ENCODE measurements at regions not wholly inside any gene's neighbourhood (a gene's known extent, or its start where the extent isn't known, plus 50 kb on each side); places are given as distances from the start of the nearest gene placed in this dataset.

DNA sequence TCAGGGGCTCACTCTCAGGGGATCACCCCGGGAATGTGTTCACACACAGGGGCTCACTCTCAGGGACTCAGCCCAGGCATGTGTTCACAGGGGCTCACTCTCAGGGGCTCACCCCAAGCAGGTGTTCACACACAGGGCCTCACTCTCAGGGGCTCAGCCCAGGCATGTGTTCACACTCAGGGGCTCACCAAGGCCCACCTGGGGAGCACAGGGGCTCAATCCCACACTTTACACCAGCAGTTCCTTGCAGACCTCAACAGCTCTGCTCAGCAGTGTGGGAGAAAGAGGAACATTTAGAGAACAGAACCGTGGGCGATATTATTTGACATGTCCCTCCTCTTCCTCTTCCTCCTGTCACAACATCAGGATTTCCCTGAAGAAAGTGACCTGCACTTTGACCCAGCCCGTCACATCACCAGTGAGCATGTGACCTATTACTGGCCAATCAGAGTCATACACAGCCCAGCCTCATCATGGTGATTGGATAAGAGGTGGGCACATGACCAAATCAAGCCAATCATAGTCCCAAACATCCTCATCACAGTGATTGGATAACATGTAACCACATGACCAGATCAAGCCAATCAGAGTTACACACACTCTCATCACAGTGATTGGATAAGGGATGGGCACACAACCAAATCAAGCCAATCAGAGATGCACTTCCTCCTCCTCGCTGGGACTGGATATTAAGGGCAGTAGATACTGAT, 359.4 kb upstream of the SFSWAP start (continued):
- TF ChIP-seq ZNF41 (CRISPR knock-in tag; conservative IDR thresholded peaks at IDR 0.05), result 0 out of 2 replicates have a peak, but pooled peaks have one; percentile 42
- TF ChIP-seq ZBTB1 (CRISPR knock-in tag; IDR thresholded peaks at IDR 0.05; ENCODE audit: borderline replicate concordance, low read depth), result no peak
- TF ChIP-seq, protein P1, sequence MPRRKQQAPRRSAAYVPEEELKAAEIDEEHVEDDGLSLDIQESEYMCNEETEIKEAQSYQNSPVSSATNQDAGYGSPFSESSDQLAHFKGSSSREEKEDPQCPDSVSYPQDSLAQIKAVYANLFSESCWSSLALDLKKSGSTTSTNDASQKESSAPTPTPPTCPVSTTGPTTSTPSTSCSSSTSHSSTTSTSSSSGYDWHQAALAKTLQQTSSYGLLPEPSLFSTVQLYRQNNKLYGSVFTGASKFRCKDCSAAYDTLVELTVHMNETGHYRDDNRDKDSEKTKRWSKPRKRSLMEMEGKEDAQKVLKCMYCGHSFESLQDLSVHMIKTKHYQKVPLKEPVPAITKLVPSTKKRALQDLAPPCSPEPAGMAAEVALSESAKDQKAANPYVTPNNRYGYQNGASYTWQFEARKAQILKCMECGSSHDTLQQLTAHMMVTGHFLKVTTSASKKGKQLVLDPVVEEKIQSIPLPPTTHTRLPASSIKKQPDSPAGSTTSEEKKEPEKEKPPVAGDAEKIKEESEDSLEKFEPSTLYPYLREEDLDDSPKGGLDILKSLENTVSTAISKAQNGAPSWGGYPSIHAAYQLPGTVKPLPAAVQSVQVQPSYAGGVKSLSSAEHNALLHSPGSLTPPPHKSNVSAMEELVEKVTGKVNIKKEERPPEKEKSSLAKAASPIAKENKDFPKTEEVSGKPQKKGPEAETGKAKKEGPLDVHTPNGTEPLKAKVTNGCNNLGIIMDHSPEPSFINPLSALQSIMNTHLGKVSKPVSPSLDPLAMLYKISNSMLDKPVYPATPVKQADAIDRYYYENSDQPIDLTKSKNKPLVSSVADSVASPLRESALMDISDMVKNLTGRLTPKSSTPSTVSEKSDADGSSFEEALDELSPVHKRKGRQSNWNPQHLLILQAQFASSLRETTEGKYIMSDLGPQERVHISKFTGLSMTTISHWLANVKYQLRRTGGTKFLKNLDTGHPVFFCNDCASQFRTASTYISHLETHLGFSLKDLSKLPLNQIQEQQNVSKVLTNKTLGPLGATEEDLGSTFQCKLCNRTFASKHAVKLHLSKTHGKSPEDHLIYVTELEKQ (CRISPR knock-in tag; IDR thresholded peaks at IDR 0.05), result peak; percentile 45; the same call in 1 of the 2 replicates
- TF ChIP-seq FOXM1 (IDR thresholded peaks at IDR 0.05; ENCODE audit: low read depth), result peak; percentile 56
- TF ChIP-seq FOXM1 (CRISPR knock-in tag; IDR thresholded peaks at IDR 0.05; ENCODE audit: low read depth), result no peak
- peak; percentile 52; the same call in 1 of the 2 replicates for TF ChIP-seq ELF1 (tag; IDR thresholded peaks at IDR 0.05)
- TF ChIP-seq, protein P2, sequence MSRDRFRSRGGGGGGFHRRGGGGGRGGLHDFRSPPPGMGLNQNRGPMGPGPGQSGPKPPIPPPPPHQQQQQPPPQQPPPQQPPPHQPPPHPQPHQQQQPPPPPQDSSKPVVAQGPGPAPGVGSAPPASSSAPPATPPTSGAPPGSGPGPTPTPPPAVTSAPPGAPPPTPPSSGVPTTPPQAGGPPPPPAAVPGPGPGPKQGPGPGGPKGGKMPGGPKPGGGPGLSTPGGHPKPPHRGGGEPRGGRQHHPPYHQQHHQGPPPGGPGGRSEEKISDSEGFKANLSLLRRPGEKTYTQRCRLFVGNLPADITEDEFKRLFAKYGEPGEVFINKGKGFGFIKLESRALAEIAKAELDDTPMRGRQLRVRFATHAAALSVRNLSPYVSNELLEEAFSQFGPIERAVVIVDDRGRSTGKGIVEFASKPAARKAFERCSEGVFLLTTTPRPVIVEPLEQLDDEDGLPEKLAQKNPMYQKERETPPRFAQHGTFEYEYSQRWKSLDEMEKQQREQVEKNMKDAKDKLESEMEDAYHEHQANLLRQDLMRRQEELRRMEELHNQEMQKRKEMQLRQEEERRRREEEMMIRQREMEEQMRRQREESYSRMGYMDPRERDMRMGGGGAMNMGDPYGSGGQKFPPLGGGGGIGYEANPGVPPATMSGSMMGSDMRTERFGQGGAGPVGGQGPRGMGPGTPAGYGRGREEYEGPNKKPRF (IDR thresholded peaks at IDR 0.05; ENCODE audit: low read depth, low read length), result no peak
- no peak for TF ChIP-seq POU5F1 (IDR thresholded peaks at IDR 0.05; ENCODE audit: borderline replicate concordance, low read depth, low read length, partially characterized antibody)
- TF ChIP-seq FOXK2 (conservative IDR thresholded peaks at IDR 0.05 in 1 of 2, IDR thresholded peaks at IDR 0.05 in 1 of 2; ENCODE audit: low read depth in 2 of 2), result peak; percentile 15 to 52; a peak in 1 of 4 replicates
- peak; percentile 25; the same call in 1 of the 2 replicates for TF ChIP-seq PHF8 (IDR thresholded peaks at IDR 0.05; ENCODE audit: borderline replicate concordance, low read length)
- TF ChIP-seq RAD51 (IDR thresholded peaks at IDR 0.05; ENCODE audit: borderline replicate concordance, low read depth), result peak; percentile 99
- TF ChIP-seq, protein P3, sequence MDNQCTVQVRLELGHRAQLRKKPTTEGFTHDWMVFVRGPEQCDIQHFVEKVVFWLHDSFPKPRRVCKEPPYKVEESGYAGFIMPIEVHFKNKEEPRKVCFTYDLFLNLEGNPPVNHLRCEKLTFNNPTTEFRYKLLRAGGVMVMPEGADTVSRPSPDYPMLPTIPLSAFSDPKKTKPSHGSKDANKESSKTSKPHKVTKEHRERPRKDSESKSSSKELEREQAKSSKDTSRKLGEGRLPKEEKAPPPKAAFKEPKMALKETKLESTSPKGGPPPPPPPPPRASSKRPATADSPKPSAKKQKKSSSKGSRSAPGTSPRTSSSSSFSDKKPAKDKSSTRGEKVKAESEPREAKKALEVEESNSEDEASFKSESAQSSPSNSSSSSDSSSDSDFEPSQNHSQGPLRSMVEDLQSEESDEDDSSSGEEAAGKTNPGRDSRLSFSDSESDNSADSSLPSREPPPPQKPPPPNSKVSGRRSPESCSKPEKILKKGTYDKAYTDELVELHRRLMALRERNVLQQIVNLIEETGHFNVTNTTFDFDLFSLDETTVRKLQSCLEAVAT (IDR thresholded peaks at IDR 0.05), result peak in 1 of 2 experiments; percentile 80; a peak in 2 of 4 replicates
- peak; percentile 96 for TF ChIP-seq FOS (IDR thresholded peaks at IDR 0.05; ENCODE audit: extremely low read depth, insufficient read length)
- TF ChIP-seq, protein P4, sequence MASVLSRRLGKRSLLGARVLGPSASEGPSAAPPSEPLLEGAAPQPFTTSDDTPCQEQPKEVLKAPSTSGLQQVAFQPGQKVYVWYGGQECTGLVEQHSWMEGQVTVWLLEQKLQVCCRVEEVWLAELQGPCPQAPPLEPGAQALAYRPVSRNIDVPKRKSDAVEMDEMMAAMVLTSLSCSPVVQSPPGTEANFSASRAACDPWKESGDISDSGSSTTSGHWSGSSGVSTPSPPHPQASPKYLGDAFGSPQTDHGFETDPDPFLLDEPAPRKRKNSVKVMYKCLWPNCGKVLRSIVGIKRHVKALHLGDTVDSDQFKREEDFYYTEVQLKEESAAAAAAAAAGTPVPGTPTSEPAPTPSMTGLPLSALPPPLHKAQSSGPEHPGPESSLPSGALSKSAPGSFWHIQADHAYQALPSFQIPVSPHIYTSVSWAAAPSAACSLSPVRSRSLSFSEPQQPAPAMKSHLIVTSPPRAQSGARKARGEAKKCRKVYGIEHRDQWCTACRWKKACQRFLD (CRISPR knock-in tag; IDR thresholded peaks at IDR 0.05), result 0 out of 2 replicates have a peak, but pooled peaks have one; percentile 52
- TF ChIP-seq, protein P5, sequence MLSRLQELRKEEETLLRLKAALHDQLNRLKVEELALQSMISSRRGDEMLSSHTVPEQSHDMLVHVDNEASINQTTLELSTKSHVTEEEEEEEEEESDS (CRISPR knock-in tag; IDR thresholded peaks at IDR 0.05), result no peak
- 0 out of 2 replicates have a peak, but pooled peaks have one; percentile 32 for TF ChIP-seq ZNF76 (CRISPR knock-in tag; IDR thresholded peaks at IDR 0.05; ENCODE audit: borderline replicate concordance)
- peak; percentile 81; the same call in 1 of the 2 replicates for TF ChIP-seq TOE1 (IDR thresholded peaks at IDR 0.05; ENCODE audit: borderline replicate concordance)
- TF ChIP-seq TOE1 (CRISPR knock-in tag; IDR thresholded peaks at IDR 0.05; ENCODE audit: borderline replicate concordance, low read depth), result no peak
